Breast epithelium (tissue), 3 donors: ENCODE measurements at regions not wholly inside any gene's neighbourhood (a gene's known extent, or its start where the extent isn't known, plus 50 kb on each side); places are given as distances from the start of the nearest gene placed in this dataset.
"Not testable (repeated sequence)": the region's sequence is repeated elsewhere in the genome, so short reads cannot be mapped to it uniquely, and the experiment has no call there.

Source experiments
- CTCF ChIP-seq, 3 donors: fragments of 450-650 bp; IDR thresholded peaks; one replicate each; pipeline ENCODE4 v1.5.1; 2016 to 2017; ENCODE audit warnings: antibody characterized with exemption in 3 of 3, mild to moderate bottlenecking in 3 of 3, moderate library complexity in 3 of 3
- POLR2A ChIP-seq: fragments of 450-650 bp; IDR thresholded peaks from one replicate; pipeline ENCODE4 v1.6.1; 2016; ENCODE audit warnings: antibody characterized with exemption, mild to moderate bottlenecking, moderate library complexity
- POLR2AphosphoS5 ChIP-seq, 3 donors: sonication (generic); formaldehyde crosslinking; IDR thresholded peaks; one replicate each; pipeline ENCODE4 v1.6.1; 2017; ENCODE audit warnings: antibody characterized with exemption in 3 of 3

- not testable (repeated sequence) for TF ChIP-seq CTCF (IDR thresholded peaks at IDR 0.05); POLR2AphosphoS5 (IDR thresholded peaks at IDR 0.05); POLR2A
Measured at GRCh38 chr22:47613181-47613580, 850.7 kb downstream of the TBC1D22A start.
